Left ventricle myocardium inferior (tissue), 1 donor: ENCODE measurements at regions not wholly inside any gene's neighbourhood (a gene's known extent, or its start where the extent isn't known, plus 50 kb on each side); places are given as distances from the start of the nearest gene placed in this dataset.

ENCODE experiments used
- DNase-seq: peaks from one replicate; pipeline ENCODE4 v3.0.0-alpha.2; 2020
- H3K27ac ChIP-seq: fragments of 200-600 bp; replicated peaks from 2 replicates; pipeline ENCODE4 v1.8.0; 2021
- H3K27me3 ChIP-seq: fragments of 200-600 bp; 2 replicates; pipeline ENCODE4 v1.8.0; 2021; ENCODE audit warnings: low read depth
- H3K36me3 ChIP-seq: fragments of 200-600 bp; 2 replicates; pipeline ENCODE4 v1.8.0; 2021
- H3K4me1 ChIP-seq: fragments of 200-600 bp; 2 replicates; pipeline ENCODE4 v1.8.0; 2021
- H3K4me3 ChIP-seq: fragments of 200-600 bp; 2 replicates; pipeline ENCODE4 v1.8.0; 2021; ENCODE audit warnings: mild to moderate bottlenecking, moderate library complexity
- H3K9me3 ChIP-seq: fragments of 200-600 bp; replicated peaks from 2 replicates; pipeline ENCODE4 v1.8.0; 2021
- CTCF ChIP-seq: fragments of 200-600 bp; IDR thresholded peaks from 2 replicates; pipeline ENCODE4 v1.8.0; 2021; ENCODE audit warnings: antibody characterized with exemption, mild to moderate bottlenecking, borderline replicate concordance
- intact Hi-C: fragments of 100-400 bp; cut with micrococcal nuclease; formaldehyde crosslinking; loops from one replicate; pipeline ENCODE4 v1.11.0; 2022
- donor health status: DM: no; HTN: yes; CAD: no; lungs with severe emphysema.

- no peak for TF ChIP-seq CTCF
- intact Hi-C loops: no loop called here
- H3K9me3 ChIP-seq: peaks cover 23% of the 10 kb centered on the region
- no peaks in the 10 kb centered on the region for H3K4me1 ChIP-seq
- no peaks in the 10 kb centered on the region for H3K36me3 ChIP-seq
- DNase-seq: no peak
- H3K27ac ChIP-seq: no peak overlapping the region
- H3K4me3 ChIP-seq: no peak overlapping the region
- H3K27me3 ChIP-seq: no peaks in the 10 kb centered on the region
Measured at GRCh38 chr5:82905986-82906385, 171.2 kb downstream of the TMEM167A start.

- no peak overlapping the region for H3K4me3 ChIP-seq
- H3K4me1 ChIP-seq: no peaks in the 10 kb centered on the region
- H3K27ac ChIP-seq: no peak overlapping the region
- intact Hi-C loops: no loop called here
- TF ChIP-seq CTCF: no peak
- no peaks in the 10 kb centered on the region for H3K27me3 ChIP-seq
- H3K9me3 ChIP-seq: peaks cover 47% of the 10 kb centered on the region
- DNase-seq: no peak
- H3K36me3 ChIP-seq: no peaks in the 10 kb centered on the region
Measured at GRCh38 chr5:82901281-82901888, 175.8 kb downstream of the TMEM167A start.

GRCh38 chr5:82894716-82895115, 182.5 kb downstream of the TMEM167A start:
- Histone ChIP-seq H3K4me3 (no peak overlapping the region), H3K9me3 (peaks cover 12% of the 10 kb centered on the region), H3K4me1 (no peaks in the 10 kb centered on the region), H3K27ac (no peak overlapping the region), H3K36me3 (no peaks in the 10 kb centered on the region), H3K27me3 (no peaks in the 10 kb centered on the region)
- no peak for DNase-seq
- intact Hi-C loops: no loop called here
- no peak for TF ChIP-seq CTCF

GRCh38 chr5:82889088-82889487, 188.1 kb downstream of the TMEM167A start:
- Histone ChIP-seq H3K36me3 (no peaks in the 10 kb centered on the region), H3K27me3 (no peaks in the 10 kb centered on the region), H3K27ac (no peak overlapping the region), H3K4me1 (no peaks in the 10 kb centered on the region), H3K4me3 (no peak overlapping the region), H3K9me3 (no peaks in the 10 kb centered on the region)
- intact Hi-C loops: no loop called here
- DNase-seq: no peak
- TF ChIP-seq CTCF: no peak

GRCh38 chr5:82886911-82887310, 190.3 kb downstream of the TMEM167A start:
- Histone ChIP-seq H3K4me1 (peaks cover 1% of the 10 kb centered on the region), H3K36me3 (no peaks in the 10 kb centered on the region), H3K27ac (no peak overlapping the region), H3K9me3 (no peaks in the 10 kb centered on the region), H3K27me3 (no peaks in the 10 kb centered on the region), H3K4me3 (no peak overlapping the region)
- no peak for TF ChIP-seq CTCF
- DNase-seq: no peak
- intact Hi-C loops: no loop called here
